Erythroblast (primary cell): ENCODE measurements at regions not wholly inside any gene's neighbourhood (a gene's known extent, or its start where the extent isn't known, plus 50 kb on each side); places are given as distances from the start of the nearest gene placed in this dataset.

ENCODE experiments used
- GATA1 ChIP-seq: IDR thresholded peaks from 2 replicates; pipeline ENCODE4 v1.6.1; 2011; ENCODE audit warnings: low read depth, mild to moderate bottlenecking, control low read depth, low read length, moderate library complexity
- POLR2A ChIP-seq: IDR thresholded peaks from 2 replicates; pipeline ENCODE4 v1.6.1; 2011; ENCODE audit warnings: mild to moderate bottlenecking, low read length

- no peak for TF ChIP-seq POLR2A
- TF ChIP-seq GATA1: no peak
Measured at GRCh38 chr20:54713727-54714126, 238.3 kb downstream of the DOK5 start.
